ENCODE measurements at regions not wholly inside any gene's neighbourhood (a gene's known extent, or its start where the extent isn't known, plus 50 kb on each side); places are given as distances from the start of the nearest gene placed in this dataset.
A peak's percentile ranks its signal among the peaks of the same experiment; 100 is the strongest.

DNA sequence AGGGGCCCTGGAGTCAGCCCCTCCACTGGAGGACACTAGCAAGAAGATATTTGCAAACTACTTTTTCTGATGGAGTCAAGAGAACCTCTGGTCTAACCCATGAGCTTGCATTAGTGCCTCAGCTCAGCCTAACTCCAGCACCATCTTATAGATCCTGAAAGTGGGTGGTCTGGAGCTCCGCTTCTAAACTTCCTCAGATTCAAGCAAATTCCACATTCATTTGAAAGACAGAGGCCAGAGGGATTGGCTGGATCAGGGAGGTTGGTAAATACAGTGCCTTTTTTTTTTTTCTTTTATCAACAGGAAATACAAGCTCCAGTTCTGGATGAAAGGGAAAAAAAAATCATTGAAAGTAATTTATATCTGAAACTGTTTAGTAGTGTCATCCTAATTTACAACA, 99.9 kb downstream of the ENC1 start:
- TF ChIP-seq, protein P1, sequence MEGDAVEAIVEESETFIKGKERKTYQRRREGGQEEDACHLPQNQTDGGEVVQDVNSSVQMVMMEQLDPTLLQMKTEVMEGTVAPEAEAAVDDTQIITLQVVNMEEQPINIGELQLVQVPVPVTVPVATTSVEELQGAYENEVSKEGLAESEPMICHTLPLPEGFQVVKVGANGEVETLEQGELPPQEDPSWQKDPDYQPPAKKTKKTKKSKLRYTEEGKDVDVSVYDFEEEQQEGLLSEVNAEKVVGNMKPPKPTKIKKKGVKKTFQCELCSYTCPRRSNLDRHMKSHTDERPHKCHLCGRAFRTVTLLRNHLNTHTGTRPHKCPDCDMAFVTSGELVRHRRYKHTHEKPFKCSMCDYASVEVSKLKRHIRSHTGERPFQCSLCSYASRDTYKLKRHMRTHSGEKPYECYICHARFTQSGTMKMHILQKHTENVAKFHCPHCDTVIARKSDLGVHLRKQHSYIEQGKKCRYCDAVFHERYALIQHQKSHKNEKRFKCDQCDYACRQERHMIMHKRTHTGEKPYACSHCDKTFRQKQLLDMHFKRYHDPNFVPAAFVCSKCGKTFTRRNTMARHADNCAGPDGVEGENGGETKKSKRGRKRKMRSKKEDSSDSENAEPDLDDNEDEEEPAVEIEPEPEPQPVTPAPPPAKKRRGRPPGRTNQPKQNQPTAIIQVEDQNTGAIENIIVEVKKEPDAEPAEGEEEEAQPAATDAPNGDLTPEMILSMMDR (IDR thresholded peaks at IDR 0.05; ENCODE audit: borderline replicate concordance, extremely low read depth, insufficient read depth), result no peak
- Histone ChIP-seq H3K4me3 (ENCODE audit: low read length in 3 of 3) (no peak overlapping the region), H3K36me3 (ENCODE audit: control insufficient read depth in 2 of 3, insufficient read depth in 3 of 3, low read length in 3 of 3) (no peaks in the 10 kb centered on the region), H3K4me1 (ENCODE audit: control insufficient read depth in 2 of 3, insufficient read depth in 2 of 3, low read depth in 1 of 3, low read length in 3 of 3) (peaks cover 0 to 11% (median 0%) of the 10 kb centered on the region in 3 donors), H3K27ac (ENCODE audit: low read depth in 2 of 2, low read length in 2 of 2) (no peak overlapping the region), H3K27me3 (ENCODE audit: control insufficient read depth, insufficient read depth, low read length) (no peaks in the 10 kb centered on the region), H3K9ac (ENCODE audit: low read length in 3 of 3) (no peak overlapping the region), H3K9me3 (ENCODE audit: control insufficient read depth in 2 of 3, insufficient read depth in 1 of 3, low read length in 3 of 3) (no peaks in the 10 kb centered on the region)
- intact Hi-C loops (cut with DNase I), result no loop called here
- peak in 1 of 5 donors; percentile 57 for DNase-seq
- no peak for FAIRE-seq

DNA sequence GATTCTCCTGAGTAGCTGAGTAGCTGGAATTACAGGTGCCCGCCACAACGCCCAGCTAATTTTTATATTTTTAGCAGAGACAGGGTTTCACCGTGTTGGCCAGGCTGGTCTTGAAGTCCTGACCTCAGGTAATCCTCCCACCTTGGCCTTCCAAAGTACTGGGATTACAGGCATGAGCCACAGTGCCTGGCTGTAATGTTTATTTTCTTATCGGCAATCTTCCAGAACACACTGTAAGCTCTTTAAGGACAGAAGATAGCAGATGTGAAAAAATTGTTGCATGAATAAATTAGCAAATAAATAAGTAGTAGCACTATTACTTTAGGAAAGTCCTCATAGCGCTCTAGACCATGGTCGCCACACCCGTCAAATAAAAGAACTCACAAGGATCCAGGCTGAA, 100.5 kb downstream of the ENC1 start:
- Histone ChIP-seq H3K9ac (ENCODE audit: low read length in 3 of 3) (no peak overlapping the region), H3K27me3 (ENCODE audit: control insufficient read depth, insufficient read depth, low read length) (no peaks in the 10 kb centered on the region), H3K9me3 (ENCODE audit: control insufficient read depth in 2 of 3, insufficient read depth in 1 of 3, low read length in 3 of 3) (no peaks in the 10 kb centered on the region), H3K36me3 (ENCODE audit: control insufficient read depth in 2 of 3, insufficient read depth in 3 of 3, low read length in 3 of 3) (no peaks in the 10 kb centered on the region), H3K4me1 (ENCODE audit: control insufficient read depth in 2 of 3, insufficient read depth in 2 of 3, low read depth in 1 of 3, low read length in 3 of 3) (peaks cover 0 to 11% (median 0%) of the 10 kb centered on the region in 3 donors), H3K27ac (ENCODE audit: low read depth in 2 of 2, low read length in 2 of 2) (no peak overlapping the region), H3K4me3 (ENCODE audit: low read length in 3 of 3) (no peak overlapping the region)
- TF ChIP-seq, protein P1 (IDR thresholded peaks at IDR 0.05; ENCODE audit: borderline replicate concordance, extremely low read depth, insufficient read depth), result no peak
- FAIRE-seq, result no peak
- intact Hi-C loops (cut with DNase I), result no loop called here
- DNase-seq, result no peak

DNA sequence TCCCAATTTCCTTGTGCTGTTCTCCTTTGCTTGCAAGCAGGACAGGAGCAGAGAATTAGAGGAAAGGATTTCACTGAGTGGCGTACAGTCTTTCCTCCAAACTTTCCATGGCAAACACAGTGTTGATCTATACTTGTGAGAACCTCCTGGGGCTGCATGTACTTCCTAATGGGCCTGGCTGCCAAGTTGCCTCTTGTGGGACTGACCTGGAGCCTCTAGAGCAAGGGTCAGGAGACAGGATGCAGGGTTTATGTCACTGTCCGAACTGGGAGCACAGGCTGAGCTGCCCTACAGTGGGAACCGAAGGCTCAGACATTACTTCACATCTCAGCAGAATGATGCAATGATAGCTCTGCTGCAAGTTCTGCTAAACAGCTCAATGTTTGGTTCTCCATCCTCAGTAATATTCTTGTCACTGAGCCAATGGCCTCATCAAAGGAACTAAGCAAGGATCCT, 102.3 kb downstream of the ENC1 start:
- Histone ChIP-seq H3K27me3 (ENCODE audit: control insufficient read depth, insufficient read depth, low read length) (no peaks in the 10 kb centered on the region), H3K9me3 (ENCODE audit: control insufficient read depth in 2 of 3, insufficient read depth in 1 of 3, low read length in 3 of 3) (peaks cover 0 to 10% (median 0%) of the 10 kb centered on the region in 3 donors), H3K27ac (ENCODE audit: low read depth in 2 of 2, low read length in 2 of 2) (peak overlapping the region in 1 of 2 donors; percentile 37), H3K9ac (ENCODE audit: low read length in 3 of 3) (no peak overlapping the region), H3K36me3 (ENCODE audit: control insufficient read depth in 2 of 3, insufficient read depth in 3 of 3, low read length in 3 of 3) (no peaks in the 10 kb centered on the region), H3K4me1 (ENCODE audit: control insufficient read depth in 2 of 3, insufficient read depth in 2 of 3, low read depth in 1 of 3, low read length in 3 of 3) (peaks cover 0 to 9% (median 0%) of the 10 kb centered on the region in 3 donors), H3K4me3 (ENCODE audit: low read length in 3 of 3) (no peak overlapping the region)
- FAIRE-seq, result no peak
- peak in 1 of 5 donors; percentile 89 for DNase-seq
- TF ChIP-seq, protein P1 (IDR thresholded peaks at IDR 0.05; ENCODE audit: borderline replicate concordance, extremely low read depth, insufficient read depth), result no peak
- intact Hi-C loops (cut with DNase I), result no loop called here

DNA sequence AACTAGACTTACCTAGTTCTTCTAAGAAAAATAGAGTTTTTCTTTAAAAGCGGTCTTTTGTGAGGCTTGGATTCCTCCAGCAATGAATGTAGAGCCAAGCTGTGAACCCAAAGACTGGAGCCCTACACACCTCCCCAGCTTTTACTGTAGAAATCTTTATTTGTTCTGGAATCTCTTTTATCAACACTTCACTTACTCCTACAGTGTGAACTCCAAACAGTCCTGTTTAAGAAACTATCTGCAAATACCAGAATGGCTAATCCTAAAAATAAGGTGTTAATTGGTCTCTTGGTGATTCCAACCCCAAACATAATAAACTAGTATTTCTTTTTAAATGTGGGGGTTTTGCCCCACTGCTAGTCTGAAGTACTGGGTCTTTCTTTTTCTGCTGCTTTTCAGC, 103.9 kb downstream of the ENC1 start:
- TF ChIP-seq, protein P1 (IDR thresholded peaks at IDR 0.05; ENCODE audit: borderline replicate concordance, extremely low read depth, insufficient read depth), result no peak
- intact Hi-C loops (cut with DNase I), result no loop called here
- DNase-seq (no peak), FAIRE-seq (no peak)
- no peak overlapping the region for H3K27ac ChIP-seq (ENCODE audit: low read depth in 2 of 2, low read length in 2 of 2)
- no peaks in the 10 kb centered on the region for H3K27me3 ChIP-seq (ENCODE audit: control insufficient read depth, insufficient read depth, low read length)
- no peak overlapping the region for H3K4me3 ChIP-seq (ENCODE audit: low read length in 3 of 3)
- H3K9ac ChIP-seq (ENCODE audit: low read length in 3 of 3), result no peak overlapping the region
- H3K9me3 ChIP-seq (ENCODE audit: control insufficient read depth in 2 of 3, insufficient read depth in 1 of 3, low read length in 3 of 3), result peaks cover 0 to 11% (median 0%) of the 10 kb centered on the region in 3 donors
- H3K36me3 ChIP-seq (ENCODE audit: control insufficient read depth in 2 of 3, insufficient read depth in 3 of 3, low read length in 3 of 3), result no peaks in the 10 kb centered on the region
- peaks cover 0 to 6% (median 0%) of the 10 kb centered on the region in 3 donors for H3K4me1 ChIP-seq (ENCODE audit: control insufficient read depth in 2 of 3, insufficient read depth in 2 of 3, low read depth in 1 of 3, low read length in 3 of 3)

Data from kidney (tissue), 13 donors.